Glomerular visceral epithelial cell (primary cell): ENCODE measurements at regions not wholly inside any gene's neighbourhood (a gene's known extent, or its start where the extent isn't known, plus 50 kb on each side); places are given as distances from the start of the nearest gene placed in this dataset.
"Not testable (repeated sequence)": the region's sequence is repeated elsewhere in the genome, so short reads cannot be mapped to it uniquely, and the experiment has no call there.

ENCODE experiments used
- DNase-seq: peaks from one replicate; pipeline ENCODE4 v3.0.0-alpha.2; 2016; ENCODE audit errors: extremely low spot score

DNA sequence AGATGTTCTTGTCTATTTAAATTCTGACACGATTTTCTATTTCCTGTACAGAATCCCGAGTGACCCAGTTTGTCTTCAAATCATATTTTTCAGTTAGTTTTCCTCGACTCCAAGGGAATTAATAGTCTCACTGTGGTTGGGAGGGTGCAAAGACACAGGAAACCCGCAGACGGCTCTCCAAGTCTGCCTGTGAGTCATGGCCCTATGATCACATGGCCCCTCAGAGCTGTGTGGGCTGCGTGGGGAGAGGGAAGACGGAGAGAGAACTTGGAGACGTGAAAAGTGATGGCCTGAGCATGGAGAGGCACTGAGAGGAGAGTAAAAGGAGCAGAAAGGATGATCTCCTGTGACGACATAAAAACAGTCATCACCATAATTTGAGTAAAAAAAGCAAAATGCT, 989.9 kb downstream of the DCDC2C start:
- DNase-seq, result no peak

DNA sequence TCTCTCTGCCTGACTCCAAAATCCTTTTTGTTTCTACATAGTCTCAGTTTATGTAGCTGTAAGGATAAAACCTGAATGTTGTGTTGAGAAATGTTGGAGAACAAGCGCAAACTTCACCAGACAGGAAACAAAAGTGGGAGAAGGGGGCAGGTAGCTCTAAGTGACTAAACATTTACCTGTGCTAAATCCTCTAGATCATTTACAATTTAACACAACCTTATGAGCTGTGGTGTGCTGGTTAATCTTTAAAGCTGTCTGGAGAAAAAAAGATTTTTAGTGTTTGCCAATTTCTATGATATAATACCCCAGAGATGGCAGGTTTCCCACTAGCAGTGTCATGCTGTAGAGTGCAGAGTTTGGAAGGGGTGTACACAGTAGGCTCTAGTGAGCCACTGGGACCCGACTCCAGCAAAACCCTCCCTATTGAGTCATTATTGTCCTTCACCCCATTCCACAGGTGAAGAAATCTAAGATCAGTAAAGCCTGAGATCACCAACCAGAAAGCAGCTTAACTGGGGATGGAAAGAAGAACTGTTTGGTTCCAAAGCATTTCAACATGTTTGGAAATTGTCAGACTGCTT, 992.0 kb downstream of the DCDC2C start:
- no peak for DNase-seq

DNA sequence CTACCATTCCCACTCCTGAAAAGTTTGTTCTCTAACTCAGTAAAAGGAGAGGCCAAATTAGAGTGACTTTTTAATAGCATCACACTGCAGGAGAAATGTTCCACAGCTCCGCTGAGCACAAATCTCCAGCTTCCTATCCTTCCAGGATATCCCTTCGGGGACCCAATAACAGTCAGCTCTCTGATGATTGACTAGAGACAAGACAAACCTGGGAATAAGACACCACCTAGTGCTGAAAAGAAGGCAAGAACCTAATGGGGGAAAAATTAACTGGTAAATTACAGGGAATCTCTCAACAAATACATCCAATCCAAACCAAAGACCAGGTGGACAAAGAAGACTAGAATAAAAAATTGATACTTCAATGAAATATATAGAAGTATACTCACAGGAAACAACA, 977.1 kb upstream of the SOX11 start:
- no peak for DNase-seq

DNA sequence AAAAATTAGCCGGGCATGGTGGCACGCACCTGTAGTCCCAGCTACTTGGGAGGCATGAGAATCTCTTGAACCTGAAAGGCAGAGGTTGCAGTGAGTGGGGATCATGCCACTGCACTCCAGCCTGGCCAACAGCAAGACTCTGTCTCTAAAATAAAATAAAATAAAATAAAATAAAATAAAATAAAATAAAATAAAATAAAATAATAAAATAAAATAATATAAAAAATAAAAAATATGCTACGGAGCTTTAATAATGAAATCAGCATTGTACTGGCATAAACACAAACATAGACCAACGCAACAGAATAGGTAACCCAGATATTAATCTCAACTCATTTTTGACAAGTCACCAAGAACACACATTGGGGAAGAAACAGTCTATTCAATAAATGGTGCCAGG, 973.4 kb upstream of the SOX11 start:
- DNase-seq, result no peak

DNA sequence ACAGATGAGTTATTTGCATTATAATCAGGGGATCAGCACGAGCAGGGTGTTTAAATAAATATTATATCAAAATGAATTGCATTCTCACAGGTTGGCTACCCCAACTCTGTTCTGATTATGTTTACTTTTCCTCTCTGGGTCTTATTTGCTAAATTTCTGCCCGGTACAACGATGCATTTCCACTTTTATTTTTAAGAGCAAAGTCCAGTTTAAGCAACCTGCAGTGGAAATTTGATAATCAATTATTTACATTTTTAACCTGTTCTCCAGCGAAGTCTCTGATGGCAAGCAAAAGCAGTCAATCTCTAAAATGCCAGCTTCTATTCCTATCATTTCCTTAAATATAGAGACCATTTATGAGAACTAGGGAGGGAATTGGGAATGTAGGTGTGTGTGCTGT, 966.6 kb upstream of the SOX11 start:
- no peak for DNase-seq

DNA sequence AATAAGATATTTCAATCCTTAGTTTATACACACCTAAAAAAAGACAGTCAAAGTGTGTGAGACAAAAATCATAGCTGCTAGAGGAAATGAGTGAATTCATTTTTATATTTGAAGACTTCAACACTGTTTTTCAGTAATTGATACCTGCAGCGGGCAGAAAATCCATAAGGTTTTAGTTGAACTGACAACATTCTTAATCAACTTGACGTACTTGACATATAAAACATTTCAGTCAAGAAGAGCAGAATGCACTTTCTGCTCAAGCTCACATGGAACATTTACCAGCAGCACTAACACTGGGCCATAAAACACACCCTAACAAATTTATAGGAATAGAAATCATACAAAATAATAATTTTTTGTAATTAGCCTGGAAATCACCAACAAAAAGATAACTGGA, 959.6 kb upstream of the SOX11 start:
- no peak for DNase-seq

DNA sequence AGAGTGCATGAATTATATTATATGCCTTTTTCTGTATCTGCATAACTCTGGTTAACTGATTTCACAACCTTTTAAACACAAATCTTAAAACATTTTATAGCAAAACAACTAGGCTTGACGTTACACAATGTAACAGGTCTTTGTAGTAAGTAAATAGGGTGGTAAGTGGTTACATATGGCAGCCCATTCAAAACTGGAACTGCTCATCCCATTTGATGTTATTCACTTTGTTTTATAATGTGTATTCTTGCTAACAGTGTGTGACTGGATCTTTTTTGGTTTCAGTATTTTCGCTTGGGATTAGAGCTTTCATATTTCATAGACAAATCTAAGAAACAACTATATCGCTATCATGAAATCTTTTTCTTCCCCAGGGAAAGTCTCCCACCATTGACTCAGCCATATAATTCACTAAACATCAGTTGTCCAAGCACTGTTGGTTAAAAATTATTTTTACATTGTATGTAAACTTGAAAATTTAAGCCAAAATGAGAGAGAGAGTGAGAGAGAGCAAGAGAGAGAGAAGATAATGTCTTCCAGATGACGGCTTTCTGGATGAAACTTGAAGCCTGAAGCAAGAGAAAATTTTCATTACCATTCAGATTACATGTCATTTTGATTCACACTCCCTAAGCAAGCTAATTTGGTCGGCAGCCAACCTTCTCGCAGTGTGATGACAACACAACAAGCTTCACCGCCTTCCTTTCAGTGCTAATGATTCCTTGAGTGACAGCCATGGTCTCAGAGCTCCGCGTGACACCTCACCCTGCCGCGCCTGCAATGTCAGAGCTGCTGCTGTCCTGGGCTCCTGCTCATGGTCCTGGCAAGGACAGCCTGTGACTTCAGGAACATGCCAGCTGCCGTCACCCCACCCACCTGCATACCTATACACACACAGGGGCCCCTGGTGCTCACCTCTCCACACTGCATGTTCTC, 946.9 kb upstream of the SOX11 start:
- DNase-seq, result no peak

DNA sequence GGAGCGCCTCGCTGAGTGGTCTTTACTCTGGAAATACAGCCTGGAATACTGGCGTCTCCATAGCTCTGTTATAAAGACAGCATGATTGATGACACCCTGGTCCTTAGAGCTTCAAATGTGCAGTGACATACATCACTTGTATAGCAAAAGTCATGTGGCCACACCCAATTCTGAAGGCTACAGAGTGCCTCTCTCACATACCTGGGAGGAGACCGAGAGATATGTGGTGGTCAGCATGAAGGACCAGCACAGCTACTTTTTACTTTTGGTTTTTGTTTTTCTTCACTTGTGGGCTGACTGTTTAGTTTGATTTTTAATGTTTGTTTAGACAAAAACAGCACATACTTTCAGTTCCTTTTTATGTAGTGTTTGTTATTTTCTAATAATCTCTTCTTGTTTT, 938.5 kb upstream of the SOX11 start:
- no peak for DNase-seq

DNA sequence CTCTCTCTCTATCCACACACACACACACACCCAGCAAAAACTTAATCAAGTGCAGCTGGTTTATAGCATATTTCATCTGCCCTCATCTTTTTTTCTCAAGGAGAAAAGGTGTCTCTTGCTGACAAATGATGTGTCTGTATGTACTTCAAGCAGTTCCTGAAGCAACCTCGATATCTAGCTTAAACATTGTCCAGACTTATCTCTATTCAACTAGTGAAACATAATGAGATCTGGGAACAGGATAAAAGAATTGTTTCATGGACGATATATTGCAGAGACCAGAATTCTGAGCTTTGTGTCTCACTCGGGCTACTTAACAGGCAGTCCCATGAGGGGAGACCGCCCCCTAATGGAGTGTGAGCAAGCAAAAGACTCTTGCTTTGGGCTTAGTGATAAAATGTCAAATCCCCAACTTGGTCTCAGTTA, 929.2 kb upstream of the SOX11 start:
- DNase-seq, result no peak

DNA sequence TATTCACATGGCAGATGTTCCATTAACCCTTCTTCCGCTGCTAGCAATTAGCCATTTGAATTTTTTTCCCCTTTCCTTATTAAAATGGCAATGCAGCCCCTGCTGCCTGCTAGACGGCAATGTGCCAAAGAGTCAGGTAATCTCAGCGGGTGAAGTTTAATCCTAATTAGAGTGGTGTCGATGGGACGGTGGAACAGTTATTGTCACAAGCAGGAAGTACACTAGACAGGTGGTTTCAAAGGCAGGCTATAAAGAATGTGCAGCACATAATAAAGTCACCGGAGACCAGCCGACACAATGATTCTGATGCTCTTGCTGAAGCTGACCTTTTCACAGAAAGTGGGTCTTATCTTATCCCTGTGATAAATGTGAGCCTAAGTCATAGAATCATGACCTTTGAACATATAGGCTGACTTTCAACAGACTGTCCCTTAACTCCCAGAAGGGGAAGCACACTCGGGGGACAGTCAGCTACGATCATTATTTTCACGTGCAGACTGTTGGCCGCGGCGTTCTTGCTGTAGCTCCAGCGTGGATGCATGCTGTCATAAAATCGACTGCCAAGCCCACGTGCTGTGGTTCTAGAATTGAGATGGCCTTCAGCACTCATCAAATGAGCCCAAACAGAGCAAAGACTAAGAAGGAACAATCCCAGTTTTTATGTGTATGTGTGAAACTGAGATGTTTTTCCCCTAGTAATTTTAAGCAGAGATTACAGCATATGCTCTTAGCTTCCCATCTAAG, 926.2 kb upstream of the SOX11 start:
- no peak for DNase-seq

DNA sequence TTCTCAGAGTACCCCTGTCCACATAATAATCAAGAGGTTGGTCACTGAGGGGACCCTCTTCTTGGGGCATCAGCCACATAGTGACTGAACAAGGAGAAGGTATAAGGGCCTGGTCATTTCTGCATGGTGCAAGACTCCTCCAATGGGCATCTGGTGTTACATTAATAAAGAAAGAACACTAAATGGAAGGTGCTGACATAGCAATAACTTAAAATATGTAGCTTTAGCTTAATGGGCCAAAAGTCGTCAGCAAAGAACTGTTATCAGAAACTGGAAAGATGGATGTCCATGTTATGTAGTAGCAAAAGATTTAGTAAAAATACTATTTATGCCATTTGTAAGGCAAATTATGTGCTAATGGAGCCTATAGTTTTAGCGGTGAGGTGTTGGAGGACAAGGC, 916.5 kb upstream of the SOX11 start:
- no peak for DNase-seq

DNA sequence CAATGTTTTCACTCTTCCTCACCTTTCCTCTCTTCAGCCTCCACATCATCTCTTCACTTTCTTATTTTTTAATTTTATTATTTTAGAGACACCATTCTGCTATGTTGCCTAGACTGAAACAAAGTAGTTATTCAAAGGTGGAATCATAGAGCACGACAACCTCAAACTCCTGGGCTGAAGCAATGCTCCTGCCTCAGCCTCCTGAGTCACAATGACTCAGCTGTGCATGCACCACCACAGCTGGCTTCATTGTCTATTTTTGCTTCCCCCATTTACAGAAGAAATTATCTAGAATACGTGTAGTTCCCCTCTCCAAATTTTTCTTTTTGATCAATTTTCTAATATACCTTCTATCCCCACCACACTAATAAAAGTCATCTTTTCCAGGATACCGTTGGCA, 911.5 kb upstream of the SOX11 start:
- no peak for DNase-seq

DNA sequence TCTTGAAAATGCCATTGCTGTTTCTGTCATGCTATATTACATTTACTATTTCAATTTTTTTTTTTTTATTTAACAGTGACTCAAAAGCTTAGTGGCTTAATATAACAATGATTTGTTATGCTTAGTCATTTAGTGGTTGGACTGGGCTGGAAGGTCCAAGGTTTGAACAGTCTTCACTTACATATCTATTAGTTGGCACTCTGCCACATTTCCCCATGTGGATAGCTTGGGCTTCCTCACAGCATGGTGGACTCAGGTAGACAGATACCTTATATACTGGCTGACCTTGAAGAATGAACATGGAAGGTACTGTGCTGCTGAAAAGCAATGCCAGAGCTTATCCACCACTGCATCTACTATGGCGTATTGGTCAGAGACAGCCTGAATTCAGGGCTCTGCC, 909.5 kb upstream of the SOX11 start:
- DNase-seq, result no peak

DNA sequence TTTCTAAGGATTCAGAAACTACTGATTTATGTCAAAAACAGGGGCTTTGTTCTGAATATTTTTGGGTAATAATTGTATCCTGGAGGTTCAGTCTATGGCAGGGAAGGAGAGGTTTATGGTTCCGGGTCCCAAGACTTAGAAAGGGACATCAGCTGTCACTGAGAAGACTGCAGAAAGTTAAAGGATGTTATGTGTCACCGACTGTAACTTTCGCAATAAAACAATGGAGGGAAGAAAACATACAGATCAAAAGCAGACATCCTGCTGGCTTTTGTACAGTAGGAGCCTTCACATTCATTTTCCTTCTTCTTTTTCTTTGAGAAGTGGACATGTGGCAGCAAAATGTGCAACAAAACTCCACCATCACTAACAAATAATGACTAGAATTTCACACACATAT, 900.7 kb upstream of the SOX11 start:
- DNase-seq, result no peak

DNA sequence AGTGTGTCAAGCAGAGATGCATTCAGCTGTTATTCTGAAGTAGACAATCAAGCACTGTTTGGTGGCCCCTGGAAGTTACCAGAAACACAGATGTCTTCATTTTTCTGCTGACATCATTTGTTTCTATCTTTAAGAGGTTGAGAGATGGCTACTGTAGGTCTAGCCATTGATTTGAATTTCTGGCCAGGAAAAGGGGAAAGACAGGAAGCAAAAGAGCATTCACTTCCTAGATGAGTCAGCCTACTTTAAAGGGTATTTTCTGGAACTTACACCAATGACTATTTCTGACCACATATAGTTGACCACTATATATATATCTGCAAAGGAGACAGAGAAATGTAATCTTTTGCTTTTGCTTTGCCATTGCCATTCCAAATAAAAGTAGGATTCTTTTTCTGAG, 900.1 kb upstream of the SOX11 start:
- DNase-seq, result no peak

DNA sequence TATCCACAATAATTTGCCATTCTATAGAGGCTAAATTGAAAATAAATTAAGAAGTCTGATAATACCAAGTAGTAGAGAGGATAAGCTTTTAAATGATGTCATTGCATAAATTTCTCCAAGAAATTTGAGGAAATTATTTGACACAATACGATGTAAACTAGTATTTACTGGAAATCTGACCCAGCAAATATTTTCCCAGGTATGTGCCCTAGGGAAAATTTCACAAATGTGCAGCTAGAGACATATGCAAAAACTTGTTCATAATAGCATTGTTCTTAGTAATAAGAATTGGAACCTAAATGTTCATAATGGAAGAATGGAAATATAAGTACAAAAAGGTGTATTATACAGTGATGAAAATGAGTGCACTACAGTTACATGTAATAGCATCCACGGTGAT, 888.8 kb upstream of the SOX11 start:
- DNase-seq, result no peak

DNA sequence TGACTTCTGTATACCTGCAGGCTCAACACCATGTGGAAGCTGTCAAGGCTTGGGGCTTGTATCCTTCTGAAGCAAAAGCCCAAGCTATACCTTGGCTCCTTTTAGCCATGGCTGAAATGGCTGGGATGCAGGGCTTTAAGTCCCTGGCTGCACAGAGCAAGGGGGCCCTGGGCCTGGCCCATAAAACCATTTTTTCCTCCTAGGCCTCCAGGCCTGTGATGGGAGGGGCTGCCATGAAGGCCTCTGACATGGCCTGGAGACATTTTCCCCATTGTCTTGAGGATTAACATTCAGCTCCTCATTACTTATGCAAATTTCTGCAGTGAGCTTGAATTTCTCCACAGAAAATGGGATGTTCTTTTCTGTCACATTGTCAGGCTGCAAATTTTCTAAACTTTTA, 878.0 kb upstream of the SOX11 start:
- not testable (repeated sequence) for DNase-seq

DNA sequence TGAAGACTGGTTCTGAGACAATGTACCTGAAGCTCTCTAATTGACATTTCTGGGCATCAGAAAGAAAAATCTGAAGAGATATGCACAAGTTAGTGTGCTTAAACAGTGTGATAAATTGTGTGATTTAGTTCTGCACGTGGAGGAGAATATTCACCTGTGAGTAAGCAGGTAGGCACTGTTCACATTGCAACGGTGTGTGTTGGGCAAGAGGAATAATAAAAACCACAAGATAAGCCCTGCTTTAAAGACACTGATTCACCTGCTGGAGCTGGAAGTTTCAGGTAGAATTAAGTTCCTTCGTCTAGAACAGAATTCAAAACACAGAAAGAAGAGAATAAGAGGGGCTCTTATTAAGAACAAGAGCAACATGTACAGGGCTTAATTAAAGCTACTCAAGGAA, 864.3 kb upstream of the SOX11 start:
- no peak for DNase-seq

DNA sequence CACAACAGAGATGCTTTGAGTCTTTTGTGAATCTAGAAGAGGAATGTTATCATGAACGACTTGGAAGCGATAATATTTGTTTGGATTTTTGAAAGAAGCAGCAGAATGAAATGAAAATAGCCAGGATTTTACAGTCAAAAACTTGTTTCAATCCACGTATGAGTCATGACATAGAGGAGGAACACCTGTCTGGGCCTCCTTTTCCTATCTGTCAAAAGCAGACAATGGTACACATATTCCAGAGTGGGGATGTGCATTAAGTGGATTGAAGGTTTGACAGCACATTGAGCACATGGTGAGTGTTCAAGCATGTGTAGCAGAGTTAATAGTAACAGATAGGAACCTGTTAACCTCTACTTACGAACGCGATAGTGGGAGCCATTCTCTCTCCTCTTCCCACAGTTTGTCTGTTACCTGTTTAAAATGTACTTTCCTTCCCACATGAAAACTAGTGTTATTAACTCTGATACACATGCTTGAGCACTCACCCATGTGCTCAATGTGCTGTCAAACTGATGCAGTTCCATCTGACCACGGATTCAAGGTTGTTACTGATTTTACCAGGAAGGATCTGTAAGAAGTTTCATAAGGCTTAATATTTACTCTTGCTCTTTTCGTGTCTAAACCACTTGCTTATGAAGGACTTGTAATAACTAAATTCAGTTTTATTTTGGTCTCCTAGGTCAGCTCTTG, 863.4 kb upstream of the SOX11 start:
- no peak for DNase-seq

DNA sequence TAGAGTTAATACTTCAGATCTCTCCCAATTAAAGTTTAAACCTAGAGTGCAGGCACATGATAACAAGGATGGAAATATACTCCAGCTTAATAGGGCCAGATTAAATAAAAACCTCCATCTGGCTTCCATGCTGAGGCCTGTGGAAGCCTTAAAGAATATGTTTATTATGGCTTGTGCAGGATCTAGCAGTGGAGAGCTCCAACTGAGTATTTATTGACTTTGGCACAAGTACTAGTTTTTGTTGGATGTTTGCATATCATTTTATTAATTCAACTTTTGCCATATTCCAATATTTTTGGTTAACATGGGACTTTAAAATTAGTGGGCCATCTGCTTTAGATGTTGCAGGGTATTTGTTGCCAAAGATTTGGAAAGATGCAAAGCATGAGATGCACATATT, 860.4 kb upstream of the SOX11 start:
- DNase-seq, result no peak

DNA sequence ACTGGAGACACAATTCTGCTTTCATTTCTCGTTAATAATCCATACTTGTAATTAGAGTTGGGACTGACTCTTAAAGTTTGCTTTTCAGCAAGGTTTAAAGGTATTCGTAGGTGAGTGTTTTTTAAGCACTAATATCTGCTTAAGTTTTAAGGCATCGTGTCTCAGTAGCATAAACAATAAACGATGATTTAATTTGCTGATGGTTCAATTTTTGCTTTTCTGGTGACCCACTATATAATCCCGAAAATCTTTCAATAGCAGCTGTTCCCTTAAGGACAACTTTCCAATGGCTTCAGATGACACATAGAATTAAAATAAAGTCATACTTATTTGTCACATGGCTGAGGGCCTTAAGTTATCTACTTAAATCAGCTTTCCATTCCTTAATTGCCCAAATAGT, 859.5 kb upstream of the SOX11 start:
- DNase-seq, result no peak

DNA sequence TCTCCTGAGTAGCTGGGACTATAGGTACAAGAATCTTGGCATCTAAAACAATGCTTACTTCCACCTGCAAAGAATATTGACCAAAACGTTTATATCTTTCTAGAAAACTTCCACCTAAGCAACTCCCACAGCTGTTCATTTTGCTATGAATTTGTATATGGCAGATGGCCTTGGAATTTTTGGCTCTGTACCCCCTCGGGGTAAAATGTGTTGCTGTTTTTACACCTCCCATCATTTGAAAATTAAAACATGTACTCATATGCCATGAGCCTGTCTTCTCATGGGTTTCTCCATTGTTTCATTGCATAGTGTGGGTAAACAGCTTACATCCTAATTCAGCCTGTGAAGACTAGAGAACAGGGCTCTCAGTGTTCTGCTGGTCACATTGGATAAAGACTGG, 853.6 kb upstream of the SOX11 start:
- no peak for DNase-seq
